ENCODE measurements at regions not wholly inside any gene's neighbourhood (a gene's known extent, or its start where the extent isn't known, plus 50 kb on each side); places are given as distances from the start of the nearest gene placed in this dataset.
"Not testable (repeated sequence)": the region's sequence is repeated elsewhere in the genome, so short reads cannot be mapped to it uniquely, and the experiment has no call there.

DNA sequence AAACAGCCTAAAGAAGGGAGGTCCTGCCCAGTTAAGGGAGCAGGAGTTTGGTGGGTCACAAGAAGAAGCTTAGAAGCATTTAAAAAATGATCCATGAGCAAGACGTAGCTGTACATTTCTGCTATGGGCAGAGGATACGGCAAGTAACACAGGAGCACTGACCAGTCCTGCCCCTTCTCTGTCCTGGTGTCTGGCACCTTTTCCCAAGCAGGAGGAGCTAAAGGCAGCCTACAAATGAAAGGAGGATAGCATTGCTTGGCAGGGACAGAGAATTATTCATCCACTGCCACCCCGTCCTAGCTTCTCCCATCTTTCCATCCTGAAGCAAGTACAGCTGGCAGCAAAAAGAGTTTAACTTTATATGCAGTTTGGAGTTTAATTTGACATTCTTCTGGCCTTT lies 1077.6 kb downstream of the TYW1 start:
- no peaks in the 10 kb centered on the region for H3K4me1 ChIP-seq
- H3K4me3 ChIP-seq = no peak overlapping the region
- H3K9me3 ChIP-seq = no peaks in the 10 kb centered on the region
- TF ChIP-seq, protein P1, sequence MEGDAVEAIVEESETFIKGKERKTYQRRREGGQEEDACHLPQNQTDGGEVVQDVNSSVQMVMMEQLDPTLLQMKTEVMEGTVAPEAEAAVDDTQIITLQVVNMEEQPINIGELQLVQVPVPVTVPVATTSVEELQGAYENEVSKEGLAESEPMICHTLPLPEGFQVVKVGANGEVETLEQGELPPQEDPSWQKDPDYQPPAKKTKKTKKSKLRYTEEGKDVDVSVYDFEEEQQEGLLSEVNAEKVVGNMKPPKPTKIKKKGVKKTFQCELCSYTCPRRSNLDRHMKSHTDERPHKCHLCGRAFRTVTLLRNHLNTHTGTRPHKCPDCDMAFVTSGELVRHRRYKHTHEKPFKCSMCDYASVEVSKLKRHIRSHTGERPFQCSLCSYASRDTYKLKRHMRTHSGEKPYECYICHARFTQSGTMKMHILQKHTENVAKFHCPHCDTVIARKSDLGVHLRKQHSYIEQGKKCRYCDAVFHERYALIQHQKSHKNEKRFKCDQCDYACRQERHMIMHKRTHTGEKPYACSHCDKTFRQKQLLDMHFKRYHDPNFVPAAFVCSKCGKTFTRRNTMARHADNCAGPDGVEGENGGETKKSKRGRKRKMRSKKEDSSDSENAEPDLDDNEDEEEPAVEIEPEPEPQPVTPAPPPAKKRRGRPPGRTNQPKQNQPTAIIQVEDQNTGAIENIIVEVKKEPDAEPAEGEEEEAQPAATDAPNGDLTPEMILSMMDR (IDR thresholded peaks at IDR 0.05) = no peak
- no peak for TF ChIP-seq POLR2A (IDR thresholded peaks at IDR 0.05)
- no peaks in the 10 kb centered on the region for H3K27me3 ChIP-seq
- no peak overlapping the region for H3K27ac ChIP-seq
- intact Hi-C loops (cut with DNase I) = no loop called here
- no peaks in the 10 kb centered on the region for H3K36me3 ChIP-seq
- no peak for DNase-seq
- 69 to 75% methylated on average over 3 of the region's 3 CpGs for WGBS, 2 donors

DNA sequence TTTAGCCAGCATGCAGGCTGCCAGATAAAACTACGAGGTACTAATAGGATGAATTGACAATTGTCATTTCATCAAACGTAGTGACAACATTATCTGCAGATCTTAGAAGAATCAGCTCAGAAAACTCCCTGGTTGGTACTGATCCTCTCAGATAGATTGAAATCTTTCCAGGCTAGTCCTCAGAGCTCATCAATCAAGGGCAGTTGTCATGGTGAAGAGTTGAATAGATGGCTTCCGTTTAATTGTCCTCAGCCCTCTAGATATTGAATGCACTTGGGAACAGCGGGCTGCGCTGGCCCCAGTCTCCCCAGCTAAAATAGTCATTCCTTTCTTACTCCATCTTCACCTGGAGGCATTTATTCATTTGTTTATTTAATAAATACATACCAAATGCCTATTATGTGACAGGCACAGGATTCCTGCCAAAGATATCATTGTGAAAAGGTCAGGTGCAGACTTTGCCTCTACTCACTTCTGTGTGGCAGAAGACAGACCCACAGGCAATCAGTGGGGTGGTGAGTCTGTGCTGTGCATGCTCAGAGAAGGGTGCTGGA lies 1081.6 kb downstream of the TYW1 start:
- TF ChIP-seq, protein P1 (IDR thresholded peaks at IDR 0.05) = no peak
- no peak for TF ChIP-seq POLR2A (IDR thresholded peaks at IDR 0.05)
- Histone ChIP-seq H3K27me3 (no peaks in the 10 kb centered on the region), H3K4me3 (no peak overlapping the region), H3K27ac (no peak overlapping the region), H3K9me3 (peaks cover 0 to 15% (median 7%) of the 10 kb centered on the region in 3 donors), H3K4me1 (no peaks in the 10 kb centered on the region), H3K36me3 (no peaks in the 10 kb centered on the region)
- intact Hi-C loops (cut with DNase I) = no loop called here
- no peak for DNase-seq
- 45 to 53% methylated on average over 5 of the region's 5 CpGs for WGBS, 2 donors

DNA sequence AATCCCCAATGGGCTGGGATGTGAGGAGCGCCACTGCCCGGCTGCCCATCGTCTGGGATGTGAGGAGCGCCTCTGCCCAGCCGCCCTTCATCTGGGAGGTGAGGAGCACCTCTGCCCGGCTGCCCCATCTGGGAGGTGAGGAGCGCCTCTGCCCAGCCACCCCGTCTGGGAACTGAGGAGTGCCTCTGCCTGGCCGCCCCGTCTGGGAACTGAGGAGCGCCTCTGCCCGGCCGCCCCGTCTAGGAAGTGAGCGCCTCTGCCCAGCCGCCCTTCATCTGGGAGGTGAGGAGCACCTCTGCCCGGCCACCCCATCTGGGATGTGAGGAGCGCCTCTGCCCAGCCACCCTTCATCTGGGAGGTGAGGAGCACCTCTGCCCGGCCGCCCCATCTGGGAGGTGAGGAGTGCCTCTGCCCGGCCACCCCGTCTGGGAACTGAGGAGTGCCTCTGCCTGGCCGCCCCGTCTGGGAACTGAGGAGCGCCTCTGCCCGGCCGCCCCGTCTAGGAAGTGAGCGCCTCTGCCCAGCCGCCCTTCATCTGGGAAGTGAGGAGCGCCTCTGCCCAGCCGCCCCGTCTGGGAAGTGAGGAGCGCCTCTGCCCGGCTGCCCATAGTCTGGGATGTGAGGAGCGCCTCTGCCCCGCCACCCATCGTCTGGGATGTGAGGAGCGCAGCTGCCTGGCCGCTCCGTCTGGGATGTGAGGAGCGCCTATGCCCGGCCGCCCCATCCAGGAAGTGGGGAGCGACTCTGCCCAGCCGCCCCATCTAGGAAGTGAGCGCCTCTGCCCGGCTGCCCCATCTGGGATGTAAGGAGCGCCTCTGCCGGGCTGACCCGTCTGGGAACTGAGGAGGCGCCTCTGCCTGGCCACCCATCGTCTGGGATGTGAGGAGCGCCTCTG lies 1085.7 kb downstream of the TYW1 start:
- intact Hi-C loops (cut with DNase I); DNase-seq; H3K4me3 ChIP-seq; H3K27me3 ChIP-seq; H3K27ac ChIP-seq; H3K4me1 ChIP-seq; H3K36me3 ChIP-seq: not testable (repeated sequence)
- 100% methylated on average over 2 of the region's 54 CpGs; no CpG with 5 or more reads in 1 of the 2 donors for WGBS, 2 donors
- H3K9me3 ChIP-seq = peaks cover 0 to 19% (median 7%) of the 10 kb centered on the region in 3 donors

DNA sequence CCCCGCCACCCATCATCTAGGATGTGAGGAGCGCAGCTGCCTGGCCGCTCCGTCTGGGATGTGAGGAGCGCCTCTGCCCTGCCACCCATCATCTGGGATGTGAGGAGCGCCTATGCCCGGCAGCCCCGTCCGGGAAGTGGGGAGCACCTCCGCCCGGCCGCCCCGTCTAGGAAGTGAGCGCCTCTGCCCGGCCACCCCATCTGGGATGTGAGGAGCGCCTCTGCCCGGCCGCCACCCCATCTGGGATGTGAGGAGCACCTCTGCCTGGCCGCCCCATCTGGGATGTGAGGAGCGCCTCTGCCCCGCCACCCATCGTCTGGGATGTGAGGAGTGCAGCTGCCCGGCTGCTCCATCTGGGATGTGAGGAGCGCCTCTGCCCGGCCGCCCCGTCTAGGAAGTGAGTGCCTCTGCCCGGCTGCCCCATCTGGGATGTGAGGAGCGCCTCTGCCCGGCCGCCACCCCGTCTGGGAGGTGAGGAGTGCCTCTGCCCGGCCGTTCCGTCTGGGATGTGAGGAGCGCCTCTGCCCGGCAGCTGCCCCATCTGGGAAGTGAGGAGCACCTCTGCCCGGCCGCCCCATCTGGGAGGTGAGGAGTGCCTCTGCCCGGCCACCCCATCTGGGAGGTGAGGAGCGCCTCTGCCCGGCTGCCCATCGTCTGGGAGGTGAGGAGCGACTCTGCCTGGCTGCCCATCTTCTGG lies 1086.5 kb downstream of the TYW1 start:
- H3K9me3 ChIP-seq = peaks cover 0 to 19% (median 7%) of the 10 kb centered on the region in 3 donors
- DNase-seq; H3K27me3 ChIP-seq; H3K4me3 ChIP-seq; H3K27ac ChIP-seq; H3K36me3 ChIP-seq; H3K4me1 ChIP-seq; intact Hi-C loops (cut with DNase I): not testable (repeated sequence)
- WGBS, 2 donors = no CpG with 5 or more reads among the region's 44 CpGs

DNA sequence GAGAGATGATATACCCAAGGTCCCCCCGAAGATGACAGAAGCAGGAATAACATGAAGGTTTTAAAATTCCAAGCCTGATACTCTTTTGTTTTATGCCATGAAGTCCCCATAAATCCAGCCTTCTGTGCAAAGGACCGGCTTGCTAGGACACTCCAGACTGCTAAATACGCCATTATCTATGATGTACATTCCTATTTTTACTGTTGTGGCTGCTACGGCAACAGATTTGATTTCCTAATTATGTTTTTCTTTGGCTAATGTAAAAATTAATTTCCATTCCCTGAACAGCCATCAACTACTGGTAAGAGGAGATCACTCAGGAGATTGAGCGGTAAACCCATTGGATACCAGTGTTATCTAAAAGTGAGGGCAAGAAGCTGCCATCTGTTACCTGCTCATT lies 1090.8 kb downstream of the TYW1 start:
- Histone ChIP-seq H3K27me3 (no peaks in the 10 kb centered on the region), H3K36me3 (no peaks in the 10 kb centered on the region), H3K27ac (no peak overlapping the region), H3K4me1 (no peaks in the 10 kb centered on the region), H3K9me3 (peaks cover 0 to 12% (median 0%) of the 10 kb centered on the region in 3 donors), H3K4me3 (no peak overlapping the region)
- intact Hi-C loops (cut with DNase I) = no loop called here
- no peak for TF ChIP-seq POLR2A (IDR thresholded peaks at IDR 0.05)
- TF ChIP-seq, protein P1 (IDR thresholded peaks at IDR 0.05) = no peak
- WGBS, 2 donors = 76% methylated on average over 5 of the region's 5 CpGs
- DNase-seq = no peak

DNA sequence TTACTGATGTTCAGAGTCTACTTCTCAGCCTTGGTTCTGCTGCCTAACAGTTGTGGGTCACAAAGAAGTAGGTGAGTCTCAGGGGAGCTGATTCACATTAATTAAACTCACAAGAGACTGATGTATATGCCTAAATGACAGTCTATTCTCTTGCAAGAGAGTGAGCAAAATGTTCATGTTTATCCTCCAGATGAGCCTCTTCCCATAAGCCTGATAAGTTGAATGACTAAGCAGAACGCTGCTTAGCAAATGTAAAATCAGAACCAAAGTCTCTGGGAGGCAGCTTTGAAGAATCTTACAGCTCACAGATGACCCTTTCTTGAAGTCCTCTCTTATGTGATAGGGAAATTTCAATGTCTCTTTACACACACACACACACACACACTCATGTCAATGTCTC lies 1092.2 kb downstream of the TYW1 start:
- no peaks in the 10 kb centered on the region for H3K36me3 ChIP-seq
- no peaks in the 10 kb centered on the region for H3K27me3 ChIP-seq
- no peak for DNase-seq
- H3K27ac ChIP-seq = no peak overlapping the region
- no peaks in the 10 kb centered on the region for H3K4me1 ChIP-seq
- H3K4me3 ChIP-seq = no peak overlapping the region
- no peaks in the 10 kb centered on the region for H3K9me3 ChIP-seq
- WGBS, 2 donors = 82 to 87% methylated on average over 1 of the region's 1 CpG
- intact Hi-C loops (cut with DNase I) = no loop called here
- no peak for TF ChIP-seq POLR2A (IDR thresholded peaks at IDR 0.05)
- TF ChIP-seq, protein P1 (IDR thresholded peaks at IDR 0.05) = no peak

DNA sequence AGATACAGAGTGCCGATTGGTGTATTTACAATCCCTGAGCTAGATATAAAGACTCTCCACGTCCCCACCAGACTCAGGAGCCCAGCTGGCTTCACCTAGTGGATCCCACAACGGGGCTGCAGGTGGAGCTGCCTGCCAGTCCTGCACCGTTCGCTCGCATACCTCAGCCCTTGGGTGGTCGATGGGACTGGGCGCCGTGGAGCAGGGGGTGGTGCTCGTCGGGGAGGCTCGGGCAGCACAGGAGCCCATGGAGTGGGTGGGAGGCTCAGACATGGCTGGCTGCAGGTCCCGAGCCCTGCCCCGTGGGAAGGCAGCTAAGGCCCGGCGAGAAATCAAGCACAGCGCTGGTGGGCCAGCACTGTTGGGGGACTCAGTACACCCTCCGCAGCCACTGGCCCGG lies 1093.6 kb downstream of the TYW1 start:
- WGBS, 2 donors = 88% methylated on average over 9 of the region's 19 CpGs; no CpG with 5 or more reads in 1 of the 2 donors
- H3K36me3 ChIP-seq; intact Hi-C loops (cut with DNase I); H3K9me3 ChIP-seq; H3K4me3 ChIP-seq; H3K27ac ChIP-seq; H3K27me3 ChIP-seq; H3K4me1 ChIP-seq; DNase-seq: not testable (repeated sequence)
